ENCODE measurements at regions not wholly inside any gene's neighbourhood (a gene's known extent, or its start where the extent isn't known, plus 50 kb on each side); places are given as distances from the start of the nearest gene placed in this dataset.
A peak's percentile ranks its signal among the peaks of the same experiment; 100 is the strongest.
"Not testable (repeated sequence)": the region's sequence is repeated elsewhere in the genome, so short reads cannot be mapped to it uniquely, and the experiment has no call there.

DNA sequence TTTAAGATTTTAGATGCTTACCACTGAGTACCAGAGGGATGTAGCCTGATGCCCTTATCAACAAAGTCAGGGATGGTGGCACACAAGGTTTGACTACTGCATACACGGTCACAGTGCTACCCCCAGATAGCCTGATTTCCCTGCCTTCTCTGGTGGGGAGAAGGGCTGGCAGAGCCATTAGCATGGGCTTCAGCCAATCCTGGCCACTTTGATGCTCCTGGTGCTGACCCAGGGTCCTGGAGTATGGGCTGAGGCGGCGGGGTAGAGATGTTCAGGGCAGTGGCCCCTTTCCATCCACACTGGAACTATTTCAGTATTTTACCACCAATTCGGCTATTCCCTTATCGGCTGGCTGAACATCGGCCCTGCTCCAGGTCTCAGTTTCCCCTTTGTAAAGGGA is 83.2 kb downstream of the POTEB3 start:
- DNase-seq (ENCODE audit: extremely low read depth in 1 of 2, low read depth in 1 of 2): not testable (repeated sequence)

DNA sequence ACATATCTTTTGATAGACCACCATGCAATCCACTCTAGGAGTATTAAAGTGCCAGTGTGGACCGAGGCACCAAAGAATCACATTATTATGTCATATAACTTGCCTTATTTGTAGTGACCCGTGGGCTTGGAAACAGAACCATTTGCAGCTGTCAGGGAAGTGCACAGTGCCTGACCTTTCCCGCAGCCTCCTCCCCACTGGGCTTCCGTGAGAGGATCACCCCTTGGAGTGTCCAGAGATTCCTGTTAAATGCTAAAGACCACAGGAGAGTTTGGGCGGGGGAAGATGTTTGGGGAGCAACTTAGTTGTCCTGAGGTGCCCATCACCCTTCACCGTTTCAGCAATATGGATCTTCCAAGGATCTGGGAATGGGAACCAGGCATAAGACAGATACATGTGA is 84.4 kb downstream of the POTEB3 start:
- not testable (repeated sequence) for DNase-seq (ENCODE audit: extremely low read depth in 1 of 2, low read depth in 1 of 2)

DNA sequence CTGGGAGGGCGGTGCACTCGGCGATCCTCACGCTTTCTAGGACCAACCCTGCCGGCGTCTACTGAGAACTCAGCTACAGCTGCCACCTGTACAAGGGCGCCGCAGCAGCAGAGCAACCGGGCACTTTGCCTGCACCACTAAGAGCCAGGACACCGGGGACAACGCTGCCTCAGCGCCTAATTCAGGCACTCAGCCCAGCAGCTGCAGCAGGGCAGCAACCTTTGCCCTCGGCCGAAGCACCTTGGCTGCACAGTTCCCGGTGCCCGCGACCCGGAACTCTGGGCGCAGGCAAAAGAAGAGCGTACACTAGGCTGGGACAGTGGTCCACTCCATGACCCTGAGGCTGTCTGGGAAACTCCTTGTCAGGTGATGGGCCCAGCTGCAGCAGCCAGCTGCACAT is 85.7 kb downstream of the POTEB3 start:
- DNase-seq (ENCODE audit: extremely low read depth in 1 of 2, low read depth in 1 of 2): not testable (repeated sequence)

DNA sequence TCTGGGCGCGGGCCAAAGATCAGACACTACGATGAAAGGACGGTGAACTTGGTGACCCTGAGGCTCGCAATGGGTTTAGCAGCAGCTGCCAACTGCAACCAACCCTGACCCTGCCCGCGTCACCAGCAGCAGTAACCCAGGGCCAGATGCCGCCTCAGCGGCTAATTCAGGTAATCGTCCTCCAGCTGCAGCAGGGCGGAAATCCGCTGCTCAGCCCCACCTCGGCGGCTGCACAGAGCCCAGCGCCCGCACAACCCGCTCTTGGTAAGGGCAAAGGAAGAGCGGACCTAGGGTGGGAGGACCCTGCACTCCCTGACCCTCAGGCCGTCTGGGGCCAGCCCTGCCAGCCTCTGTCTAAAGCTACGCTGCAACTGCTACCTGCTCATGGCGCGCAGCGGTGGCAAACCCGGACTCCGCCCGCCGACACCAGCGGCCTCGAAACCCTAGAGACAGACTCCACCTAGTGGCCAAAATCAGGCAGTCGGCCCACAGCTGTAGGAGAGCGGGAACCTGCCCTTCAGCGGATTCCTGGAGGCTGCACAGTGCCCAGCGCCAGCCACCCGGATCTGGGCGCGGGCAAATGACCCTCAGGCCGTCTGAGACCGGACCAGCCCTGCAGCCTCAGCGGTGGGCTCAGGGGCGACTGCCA is 87.5 kb downstream of the POTEB3 start:
- DNase-seq (ENCODE audit: extremely low read depth in 1 of 2, low read depth in 1 of 2): not testable (repeated sequence)

DNA sequence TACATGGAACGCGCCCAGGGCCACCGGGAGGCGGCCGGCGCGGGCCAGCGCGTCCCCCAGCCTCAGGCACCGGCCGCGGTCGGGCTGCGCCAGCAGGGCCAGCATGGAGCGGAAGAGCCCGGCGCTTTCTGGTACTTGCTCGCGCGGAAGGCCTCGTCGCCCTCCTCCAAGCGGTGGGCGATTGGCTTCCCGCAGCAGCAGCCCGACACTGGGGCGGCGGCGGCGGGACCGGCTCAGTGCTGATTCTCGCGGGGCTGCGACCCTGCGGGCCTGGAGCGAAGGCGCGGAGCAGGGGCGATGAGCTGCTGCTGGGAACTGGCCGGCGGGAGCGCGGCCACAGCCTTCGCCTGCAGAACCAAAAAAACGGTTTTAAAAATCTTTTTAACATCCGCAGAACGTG is 95.3 kb downstream of the POTEB3 start:
- DNase-seq (ENCODE audit: extremely low read depth in 1 of 2, low read depth in 1 of 2): not testable (repeated sequence)

DNA sequence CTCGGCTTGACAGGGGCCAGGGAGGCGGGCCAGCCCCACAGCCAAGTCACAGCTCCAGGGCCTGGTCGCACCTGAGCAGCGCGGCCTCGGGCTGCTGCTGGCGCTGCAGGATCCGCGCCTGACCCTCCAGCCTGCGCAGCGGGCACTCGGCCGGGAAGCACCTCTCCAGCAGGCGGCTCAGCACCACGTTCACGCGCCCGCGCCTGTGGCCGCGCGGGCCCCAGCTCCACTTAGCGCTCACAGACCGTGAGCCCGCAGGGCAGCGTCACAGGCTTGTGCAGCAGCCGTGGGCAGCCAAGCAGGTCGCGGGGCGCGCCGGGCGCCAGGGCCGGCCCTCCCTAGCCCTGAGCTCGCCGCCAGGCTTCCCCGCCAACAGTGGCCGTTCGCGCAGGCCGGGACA is 95.8 kb downstream of the POTEB3 start:
- DNase-seq (ENCODE audit: extremely low read depth in 1 of 2, low read depth in 1 of 2): not testable (repeated sequence)

DNA sequence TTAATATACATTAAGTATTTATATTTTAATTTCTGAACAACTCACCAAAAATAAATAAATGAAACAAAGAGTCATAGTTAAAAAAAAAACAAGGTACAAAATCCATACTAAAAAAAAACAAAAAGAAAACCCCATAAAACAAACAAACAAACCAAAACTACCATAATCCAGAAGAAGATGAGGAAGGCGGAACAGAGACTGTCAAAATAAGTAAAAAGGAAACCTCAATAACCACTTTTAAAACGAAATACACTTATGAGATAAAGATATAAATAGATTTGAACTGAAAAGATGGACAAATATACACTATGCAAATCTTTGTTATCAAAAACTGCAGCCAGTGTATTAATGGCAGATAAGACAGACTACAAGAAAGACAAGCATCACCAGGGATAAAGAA is 103.3 kb downstream of the POTEB3 start:
- not testable (repeated sequence) for DNase-seq (ENCODE audit: extremely low read depth in 1 of 2, low read depth in 1 of 2)

DNA sequence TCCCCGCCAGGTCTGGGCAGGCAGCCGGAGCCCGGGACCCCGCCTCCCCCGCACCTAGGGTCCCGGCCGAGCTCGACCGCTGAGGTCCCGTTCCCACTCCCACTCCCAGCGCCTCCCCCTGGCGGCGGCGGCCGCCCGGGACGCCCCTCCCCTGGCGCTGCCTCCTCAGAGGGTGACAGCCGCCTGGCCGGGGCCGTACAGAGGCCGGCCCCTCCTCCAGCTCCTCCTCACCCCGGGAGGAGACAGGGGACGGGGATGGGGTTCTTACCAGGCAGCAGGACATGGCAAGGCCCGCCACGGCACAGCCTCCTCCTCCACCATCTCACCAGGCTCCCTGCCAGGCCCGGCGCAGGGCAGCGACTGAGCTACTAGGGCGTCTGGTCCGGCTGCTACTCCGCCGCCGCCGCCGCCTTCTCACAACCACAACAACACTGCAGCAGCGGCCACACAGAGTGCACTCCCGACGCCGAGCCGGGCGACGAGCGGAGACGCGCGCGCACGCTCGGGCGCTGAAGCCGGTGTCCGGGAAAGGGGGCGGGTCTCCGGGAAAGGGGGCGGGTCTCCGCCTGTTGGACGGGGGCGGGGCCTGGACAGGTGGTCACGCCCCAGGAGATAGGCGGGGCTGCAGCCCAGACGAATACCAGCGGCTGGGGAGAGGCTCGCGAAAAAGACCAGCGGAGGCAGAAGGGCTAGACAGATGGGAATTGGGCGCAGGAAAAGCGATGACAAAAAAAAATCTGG is 115.4 kb downstream of the POTEB3 start:
- peak in 1 of 2 donors; percentile 32 for DNase-seq (ENCODE audit: extremely low read depth in 1 of 2, low read depth in 1 of 2)

DNA sequence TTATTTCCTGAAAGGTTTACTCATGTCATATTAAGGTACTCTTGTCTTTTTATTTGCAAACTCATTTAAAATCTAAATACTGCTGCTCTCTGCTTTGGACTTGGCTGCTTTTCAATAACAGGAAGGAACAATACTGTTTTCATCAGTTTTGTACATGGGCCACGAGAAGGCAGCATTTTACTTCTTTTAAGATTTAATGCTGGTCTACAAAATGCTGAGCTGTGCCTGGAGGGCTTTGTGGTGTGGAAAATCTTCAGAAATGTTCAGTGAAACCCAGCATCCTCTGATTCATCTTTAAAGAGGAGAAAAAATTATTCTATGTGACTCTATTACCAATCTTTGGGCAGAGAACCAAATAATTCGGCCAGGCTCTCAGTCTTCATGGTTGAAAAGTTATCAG is 155.9 kb downstream of the POTEB3 start:
- not testable (repeated sequence) for DNase-seq (ENCODE audit: extremely low read depth in 1 of 2, low read depth in 1 of 2)

DNA sequence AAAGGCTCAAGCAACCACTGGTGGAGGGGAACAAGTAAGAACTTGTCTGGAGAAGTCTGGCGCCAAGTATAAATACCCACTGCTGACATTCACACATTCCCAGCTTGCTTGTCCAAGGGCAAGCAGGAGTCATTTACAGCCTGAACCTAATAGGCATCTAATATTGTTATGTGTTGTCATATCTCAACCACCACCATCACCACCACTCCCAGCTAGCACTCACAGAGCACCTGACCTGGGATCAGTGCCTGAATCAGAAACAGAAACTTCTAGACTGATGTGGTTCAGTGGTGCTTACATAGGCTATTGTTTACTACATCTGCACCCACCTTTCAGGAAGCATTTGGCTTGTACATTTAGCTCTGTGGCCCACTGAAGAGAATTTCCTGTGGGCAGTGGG is 157.1 kb downstream of the POTEB3 start:
- not testable (repeated sequence) for DNase-seq (ENCODE audit: extremely low read depth in 1 of 2, low read depth in 1 of 2)

DNA sequence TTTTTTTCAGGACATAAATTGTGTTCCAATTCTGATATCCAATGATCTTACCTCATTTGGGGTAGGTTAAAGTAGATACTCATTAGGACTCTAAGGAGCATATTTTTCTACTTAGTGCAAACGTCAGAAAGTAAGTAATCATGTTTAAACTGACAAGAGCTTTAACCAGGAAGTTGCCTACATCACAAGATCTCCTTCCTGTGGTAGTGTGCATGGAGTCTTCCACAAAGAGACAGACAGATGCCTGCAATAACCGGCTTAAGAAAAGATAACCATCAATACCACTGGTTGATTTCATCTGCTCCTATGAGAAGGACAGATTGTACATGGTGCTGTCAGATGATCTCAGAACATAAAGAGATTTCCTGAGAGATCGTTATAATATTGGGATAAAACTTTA is 160.0 kb downstream of the POTEB3 start:
- DNase-seq (ENCODE audit: extremely low read depth in 1 of 2, low read depth in 1 of 2): not testable (repeated sequence)

DNA sequence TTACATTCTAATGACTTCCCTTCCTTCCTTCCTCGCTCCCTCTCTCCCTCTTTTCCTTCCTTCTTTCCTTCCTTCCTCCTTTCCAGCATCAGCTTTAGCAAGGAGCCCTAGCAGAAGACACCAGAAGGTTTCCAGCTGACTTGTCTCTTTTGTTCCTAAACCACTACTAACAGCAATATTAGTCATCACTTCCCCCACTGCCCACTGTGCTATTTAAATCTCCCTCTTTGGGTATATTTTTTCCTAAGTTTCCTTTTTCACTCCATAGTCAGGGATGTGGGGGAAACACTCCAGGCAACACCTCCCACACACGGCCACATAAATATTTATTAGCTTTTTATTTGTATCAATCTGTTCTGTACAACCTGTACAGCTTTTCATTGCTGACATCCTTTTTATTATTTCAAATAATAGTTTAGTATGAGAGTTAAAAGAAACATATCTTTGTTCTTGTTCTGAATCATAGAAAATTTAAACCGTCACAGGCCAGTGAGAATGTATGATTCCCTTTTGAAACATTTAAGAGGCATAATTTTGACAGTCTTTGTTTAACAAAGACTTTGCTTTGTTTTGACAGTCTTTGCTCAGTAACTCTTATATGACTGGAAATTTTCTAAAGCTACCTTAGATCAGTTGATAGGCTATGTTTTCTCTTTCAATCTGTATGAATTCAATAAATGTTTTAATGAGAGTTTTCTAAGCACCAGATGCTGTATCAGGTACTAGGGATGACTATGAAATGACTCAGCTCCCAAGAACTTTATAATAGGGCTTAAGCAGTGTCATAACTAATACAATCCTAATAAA is 167.9 kb downstream of the POTEB3 start:
- not testable (repeated sequence) for DNase-seq (ENCODE audit: extremely low read depth in 1 of 2, low read depth in 1 of 2)

DNA sequence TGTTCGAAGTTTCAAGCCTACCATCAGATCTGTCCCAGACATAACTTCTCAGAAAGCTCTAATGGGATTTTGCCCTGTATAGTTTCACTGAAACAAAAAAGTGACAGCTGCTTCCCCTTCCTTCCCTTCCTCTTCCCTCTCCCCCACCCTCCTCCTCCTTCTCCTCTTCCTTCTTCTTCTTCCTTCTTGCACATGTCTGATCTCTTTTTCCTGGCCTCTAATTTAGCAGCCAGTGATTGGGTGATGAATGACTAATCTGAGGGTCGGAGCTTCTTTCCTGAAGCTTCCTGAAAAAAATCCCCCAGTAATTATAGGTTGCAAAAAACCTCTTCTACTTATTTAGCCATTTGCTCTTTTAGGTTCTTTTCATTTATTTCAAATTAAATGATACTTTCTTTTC is 168.7 kb downstream of the POTEB3 start:
- no peak for DNase-seq (ENCODE audit: extremely low read depth in 1 of 2, low read depth in 1 of 2)

DNA sequence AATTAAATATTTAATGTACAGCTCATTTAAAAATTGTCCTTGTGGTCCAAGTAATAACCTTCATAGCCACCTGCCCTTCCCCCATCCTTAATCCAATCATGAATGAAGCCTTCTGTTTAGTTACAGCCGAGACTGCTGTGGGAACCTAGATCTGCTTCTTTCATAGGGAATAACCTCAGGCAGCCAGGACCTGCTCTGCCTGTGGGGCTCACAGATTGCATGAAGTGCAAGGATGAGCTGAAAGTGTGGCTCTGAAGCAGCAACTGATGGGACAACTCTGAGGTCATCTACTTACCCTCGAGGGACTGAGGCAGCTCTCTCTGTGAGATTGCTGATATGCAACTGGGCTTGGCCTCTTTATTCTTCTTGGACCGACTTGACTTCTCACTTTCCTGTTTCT is 169.8 kb downstream of the POTEB3 start:
- no peak for DNase-seq (ENCODE audit: extremely low read depth in 1 of 2, low read depth in 1 of 2)

DNA sequence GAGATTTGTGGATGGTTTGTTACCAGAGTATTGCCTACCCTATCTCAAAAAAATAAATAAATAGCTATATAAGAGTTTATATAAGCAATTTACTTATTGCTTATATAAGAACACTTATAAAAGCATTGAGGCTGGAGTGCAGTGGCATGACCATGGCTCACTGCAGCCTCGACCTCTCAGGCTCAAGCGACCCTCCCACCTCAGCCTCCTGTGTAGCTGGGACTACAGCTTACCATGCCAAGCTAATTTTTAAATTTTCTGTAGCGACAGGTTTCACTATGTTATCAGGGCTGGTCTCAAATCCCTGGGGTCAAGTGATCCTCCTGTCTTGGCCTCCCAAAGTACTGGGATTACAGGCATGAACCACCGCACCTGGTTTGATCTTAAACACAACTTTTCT is 170.6 kb downstream of the POTEB3 start:
- DNase-seq (ENCODE audit: extremely low read depth in 1 of 2, low read depth in 1 of 2): not testable (repeated sequence)

DNA sequence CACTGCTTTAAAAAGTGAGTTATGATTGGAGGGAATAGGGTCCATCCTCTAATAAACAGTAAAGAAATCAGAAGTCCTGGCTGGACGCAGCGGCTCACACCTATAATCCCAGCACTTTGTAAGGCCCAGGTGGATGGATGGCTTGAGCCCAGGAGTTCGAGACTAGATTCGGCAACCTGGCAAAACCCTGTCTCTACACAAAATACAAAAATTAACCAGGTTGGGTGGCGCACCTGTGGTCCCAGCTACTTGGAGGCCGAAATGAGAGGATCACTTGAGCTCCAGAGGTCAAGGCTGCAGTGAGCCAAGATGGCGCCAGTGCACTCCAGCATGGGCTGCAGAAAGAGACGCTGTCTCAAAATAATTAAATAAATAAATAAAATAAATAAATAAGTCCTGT is 171.2 kb downstream of the POTEB3 start:
- DNase-seq (ENCODE audit: extremely low read depth in 1 of 2, low read depth in 1 of 2): no peak

DNA sequence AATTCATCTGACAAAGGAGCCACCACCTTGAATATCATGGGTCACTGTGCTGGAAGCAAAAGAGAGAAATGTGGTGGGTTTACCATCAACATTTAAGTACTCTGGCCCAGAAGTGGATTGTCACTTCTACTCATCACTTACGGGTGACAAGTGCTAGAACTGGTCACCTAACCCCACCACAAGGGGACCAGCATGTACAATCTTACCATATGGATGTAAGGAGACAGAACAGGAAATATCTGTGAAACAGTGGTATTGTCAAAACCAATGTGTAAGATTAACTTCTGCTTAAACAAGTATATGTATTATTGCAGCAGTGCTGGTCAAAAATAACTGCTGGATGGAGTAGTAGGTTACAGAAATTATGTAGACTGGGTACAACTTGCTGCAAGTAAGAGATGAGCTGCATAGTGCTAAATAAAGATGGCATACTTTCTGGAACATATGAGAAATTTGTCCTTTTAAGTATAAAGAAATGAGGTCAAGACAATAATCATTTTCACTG is 171.8 kb downstream of the POTEB3 start:
- DNase-seq (ENCODE audit: extremely low read depth in 1 of 2, low read depth in 1 of 2): no peak

DNA sequence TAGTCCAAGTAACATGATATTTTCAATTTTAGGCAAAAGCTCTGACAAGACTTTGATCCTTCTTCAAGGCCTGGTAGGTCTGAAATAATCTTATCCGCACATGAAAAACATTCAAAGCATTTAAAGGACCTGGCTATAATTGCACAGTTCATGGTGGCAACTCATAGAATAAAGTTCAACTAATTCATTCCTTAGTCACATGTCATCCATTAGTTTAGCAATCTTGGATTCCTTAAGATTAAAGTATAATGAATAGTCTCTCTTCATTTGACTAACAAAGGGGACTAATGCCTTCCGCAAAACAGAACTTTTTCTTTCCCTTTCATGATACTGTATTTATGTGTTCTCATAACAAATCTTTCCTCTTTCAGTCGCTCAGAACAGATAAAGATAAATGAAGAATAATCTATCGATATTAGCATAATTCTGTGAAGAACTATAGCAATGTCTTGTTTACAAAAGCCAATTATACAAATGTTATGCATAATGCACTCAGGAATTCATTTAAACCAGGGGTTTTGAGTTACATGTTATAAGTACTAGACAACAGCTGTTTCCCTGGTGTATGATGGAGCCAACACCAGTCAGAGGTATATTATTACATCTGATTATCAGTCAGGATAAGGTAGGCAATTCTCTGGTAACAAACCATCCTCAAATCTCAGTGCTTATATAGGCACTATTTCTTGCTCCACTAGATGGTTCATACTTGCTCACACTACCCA is 172.5 kb downstream of the POTEB3 start:
- DNase-seq (ENCODE audit: extremely low read depth in 1 of 2, low read depth in 1 of 2): no peak

DNA sequence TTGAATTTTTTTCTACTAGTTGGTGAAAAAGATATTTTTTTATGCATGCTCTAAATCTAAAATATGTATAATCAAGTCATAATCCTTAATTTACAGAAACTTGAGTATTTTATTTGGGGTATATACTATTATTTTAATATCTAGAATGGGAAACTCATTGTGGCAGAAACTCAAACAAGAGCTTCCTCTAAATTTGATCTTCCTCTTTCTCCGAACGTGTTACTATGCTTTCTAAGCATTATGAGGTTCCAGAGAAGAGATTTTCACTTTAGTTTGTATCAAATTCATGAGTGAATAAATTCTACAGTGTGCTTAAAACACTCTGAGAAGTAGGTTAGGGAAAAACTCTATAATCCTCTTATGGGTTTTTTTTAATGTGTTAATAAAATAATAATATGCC is 173.1 kb downstream of the POTEB3 start:
- no peak for DNase-seq (ENCODE audit: extremely low read depth in 1 of 2, low read depth in 1 of 2)

DNA sequence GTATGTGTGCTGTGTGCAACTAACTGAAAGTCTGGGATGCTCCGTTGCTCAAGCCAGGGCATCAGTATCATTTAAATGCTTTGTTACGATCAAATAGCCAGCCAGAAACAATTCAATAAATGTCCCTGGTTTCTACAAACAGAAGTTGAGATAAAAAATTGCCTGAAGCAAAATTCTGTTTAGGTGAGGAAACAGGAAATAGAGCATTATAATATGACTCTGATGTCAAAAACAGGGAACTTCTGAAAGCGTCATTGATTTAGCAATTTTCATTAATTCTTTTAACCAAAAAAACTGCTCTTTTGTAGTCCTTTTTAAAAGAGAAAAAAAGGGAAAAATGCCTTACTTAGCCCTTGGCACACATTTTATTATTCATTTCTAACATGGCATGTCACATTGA is 174.7 kb downstream of the POTEB3 start:
- not testable (repeated sequence) for DNase-seq (ENCODE audit: extremely low read depth in 1 of 2, low read depth in 1 of 2)
